ENCODE measurements at regions not wholly inside any gene's neighbourhood (a gene's known extent, or its start where the extent isn't known, plus 50 kb on each side); places are given as distances from the start of the nearest gene placed in this dataset.

DNA sequence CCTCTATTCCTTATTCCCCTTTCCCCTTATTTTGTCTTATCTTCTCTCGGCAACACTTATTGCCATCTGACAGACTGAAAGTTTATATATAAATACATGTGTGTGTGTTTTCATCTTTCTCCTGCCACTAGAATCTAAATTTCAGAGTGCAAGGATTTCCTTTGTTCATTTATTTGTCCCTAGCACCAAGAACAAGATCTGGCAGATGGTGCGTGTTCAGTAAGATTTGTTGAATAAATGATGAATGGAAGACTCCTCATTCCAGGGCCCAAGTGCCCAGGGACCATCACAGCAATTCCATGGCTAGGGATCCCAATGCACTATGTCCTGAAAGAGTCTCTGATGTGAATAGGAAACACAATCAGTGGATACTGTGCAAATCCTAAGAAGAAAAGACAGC lies 97.9 kb upstream of the EEA1 start:
- CTCF ChIA-PET = interaction anchor here (0.8 to 1.2 kb wide), 2 partner anchors 292 to 370 kb away, joined by 3 to 5 read pairs; no protein-coding TSS in a partner anchor
- H3K27ac ChIP-seq (ENCODE audit: low read depth in 2 of 2, low read length in 1 of 2) = no peak overlapping the region
- H3F3A ChIP-seq (replicated peaks; ENCODE audit: insufficient read depth) = no peaks in the 10 kb centered on the region
- no peak overlapping the region for H2AFZ ChIP-seq (ENCODE audit: low read depth)
- DNase-seq = no peak
- TF ChIP-seq POLR2AphosphoS5 (IDR thresholded peaks at IDR 0.05; ENCODE audit: low read depth, low read length) = no peak
- TF ChIP-seq, protein P1, sequence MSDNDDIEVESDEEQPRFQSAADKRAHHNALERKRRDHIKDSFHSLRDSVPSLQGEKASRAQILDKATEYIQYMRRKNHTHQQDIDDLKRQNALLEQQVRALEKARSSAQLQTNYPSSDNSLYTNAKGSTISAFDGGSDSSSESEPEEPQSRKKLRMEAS (IDR thresholded peaks at IDR 0.05; ENCODE audit: low read depth) = no peak
- no peak for TF ChIP-seq RXRA (IDR thresholded peaks at IDR 0.05; ENCODE audit: borderline replicate concordance, low read depth)
- no peak for TF ChIP-seq MXI1 (IDR thresholded peaks at IDR 0.05; ENCODE audit: low read depth, low read length)
- TF ChIP-seq MEF2A (IDR thresholded peaks at IDR 0.05; ENCODE audit: borderline replicate concordance, low read depth) = no peak
- TF ChIP-seq FOSL2 (IDR thresholded peaks at IDR 0.05; ENCODE audit: borderline replicate concordance, low read depth) = no peak
- TF ChIP-seq TCF12 (IDR thresholded peaks at IDR 0.05) = no peak
- no peak for TF ChIP-seq GATA2 (CRISPR knock-in tag; IDR thresholded peaks at IDR 0.05)
- TF ChIP-seq, protein P2, sequence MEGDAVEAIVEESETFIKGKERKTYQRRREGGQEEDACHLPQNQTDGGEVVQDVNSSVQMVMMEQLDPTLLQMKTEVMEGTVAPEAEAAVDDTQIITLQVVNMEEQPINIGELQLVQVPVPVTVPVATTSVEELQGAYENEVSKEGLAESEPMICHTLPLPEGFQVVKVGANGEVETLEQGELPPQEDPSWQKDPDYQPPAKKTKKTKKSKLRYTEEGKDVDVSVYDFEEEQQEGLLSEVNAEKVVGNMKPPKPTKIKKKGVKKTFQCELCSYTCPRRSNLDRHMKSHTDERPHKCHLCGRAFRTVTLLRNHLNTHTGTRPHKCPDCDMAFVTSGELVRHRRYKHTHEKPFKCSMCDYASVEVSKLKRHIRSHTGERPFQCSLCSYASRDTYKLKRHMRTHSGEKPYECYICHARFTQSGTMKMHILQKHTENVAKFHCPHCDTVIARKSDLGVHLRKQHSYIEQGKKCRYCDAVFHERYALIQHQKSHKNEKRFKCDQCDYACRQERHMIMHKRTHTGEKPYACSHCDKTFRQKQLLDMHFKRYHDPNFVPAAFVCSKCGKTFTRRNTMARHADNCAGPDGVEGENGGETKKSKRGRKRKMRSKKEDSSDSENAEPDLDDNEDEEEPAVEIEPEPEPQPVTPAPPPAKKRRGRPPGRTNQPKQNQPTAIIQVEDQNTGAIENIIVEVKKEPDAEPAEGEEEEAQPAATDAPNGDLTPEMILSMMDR (IDR thresholded peaks at IDR 0.05) = no peak
- TF ChIP-seq FOXM1 (IDR thresholded peaks at IDR 0.05; ENCODE audit: low read depth) = no peak
- no peak for TF ChIP-seq SMC3 (IDR thresholded peaks at IDR 0.05; ENCODE audit: low read depth, low read length)
- TF ChIP-seq ELF1 (IDR thresholded peaks at IDR 0.05) = no peak
- TF ChIP-seq, protein P3, sequence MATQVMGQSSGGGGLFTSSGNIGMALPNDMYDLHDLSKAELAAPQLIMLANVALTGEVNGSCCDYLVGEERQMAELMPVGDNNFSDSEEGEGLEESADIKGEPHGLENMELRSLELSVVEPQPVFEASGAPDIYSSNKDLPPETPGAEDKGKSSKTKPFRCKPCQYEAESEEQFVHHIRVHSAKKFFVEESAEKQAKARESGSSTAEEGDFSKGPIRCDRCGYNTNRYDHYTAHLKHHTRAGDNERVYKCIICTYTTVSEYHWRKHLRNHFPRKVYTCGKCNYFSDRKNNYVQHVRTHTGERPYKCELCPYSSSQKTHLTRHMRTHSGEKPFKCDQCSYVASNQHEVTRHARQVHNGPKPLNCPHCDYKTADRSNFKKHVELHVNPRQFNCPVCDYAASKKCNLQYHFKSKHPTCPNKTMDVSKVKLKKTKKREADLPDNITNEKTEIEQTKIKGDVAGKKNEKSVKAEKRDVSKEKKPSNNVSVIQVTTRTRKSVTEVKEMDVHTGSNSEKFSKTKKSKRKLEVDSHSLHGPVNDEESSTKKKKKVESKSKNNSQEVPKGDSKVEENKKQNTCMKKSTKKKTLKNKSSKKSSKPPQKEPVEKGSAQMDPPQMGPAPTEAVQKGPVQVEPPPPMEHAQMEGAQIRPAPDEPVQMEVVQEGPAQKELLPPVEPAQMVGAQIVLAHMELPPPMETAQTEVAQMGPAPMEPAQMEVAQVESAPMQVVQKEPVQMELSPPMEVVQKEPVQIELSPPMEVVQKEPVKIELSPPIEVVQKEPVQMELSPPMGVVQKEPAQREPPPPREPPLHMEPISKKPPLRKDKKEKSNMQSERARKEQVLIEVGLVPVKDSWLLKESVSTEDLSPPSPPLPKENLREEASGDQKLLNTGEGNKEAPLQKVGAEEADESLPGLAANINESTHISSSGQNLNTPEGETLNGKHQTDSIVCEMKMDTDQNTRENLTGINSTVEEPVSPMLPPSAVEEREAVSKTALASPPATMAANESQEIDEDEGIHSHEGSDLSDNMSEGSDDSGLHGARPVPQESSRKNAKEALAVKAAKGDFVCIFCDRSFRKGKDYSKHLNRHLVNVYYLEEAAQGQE (IDR thresholded peaks at IDR 0.05; ENCODE audit: low read depth, low read length) = no peak
- no peaks in the 10 kb centered on the region for H3K9me3 ChIP-seq
- no peak overlapping the region for H3K4me2 ChIP-seq
- H3K4me1 ChIP-seq (ENCODE audit: control insufficient read depth in 1 of 2, insufficient read depth in 2 of 2, low read depth in 1 of 2, low read length in 1 of 2) = no peaks in the 10 kb centered on the region; a peak in 1 of 4 replicates
- no peaks in the 10 kb centered on the region for H3K27me3 ChIP-seq (ENCODE audit: insufficient read depth)
- no peak overlapping the region for H3K9ac ChIP-seq
- POLR2A ChIA-PET = no interaction called here
- no peaks in the 10 kb centered on the region for H3K36me3 ChIP-seq (replicated peaks in 1 of 2; ENCODE audit: control insufficient read depth in 1 of 2, insufficient read depth in 2 of 2, low read length in 1 of 2)
- WGBS (ENCODE audit: low lambda C conversion rate) = 92% methylated on average over 2 of the region's 2 CpGs
- no peaks in the 10 kb centered on the region for H3K79me2 ChIP-seq (ENCODE audit: insufficient read depth)
- no peak overlapping the region for H3K4me3 ChIP-seq (ENCODE audit: low read depth in 2 of 2, low read length in 1 of 2)
- H3K9me2 ChIP-seq = no peaks in the 10 kb centered on the region
- no peaks in the 10 kb centered on the region for H4K20me1 ChIP-seq (ENCODE audit: insufficient read depth)

DNA sequence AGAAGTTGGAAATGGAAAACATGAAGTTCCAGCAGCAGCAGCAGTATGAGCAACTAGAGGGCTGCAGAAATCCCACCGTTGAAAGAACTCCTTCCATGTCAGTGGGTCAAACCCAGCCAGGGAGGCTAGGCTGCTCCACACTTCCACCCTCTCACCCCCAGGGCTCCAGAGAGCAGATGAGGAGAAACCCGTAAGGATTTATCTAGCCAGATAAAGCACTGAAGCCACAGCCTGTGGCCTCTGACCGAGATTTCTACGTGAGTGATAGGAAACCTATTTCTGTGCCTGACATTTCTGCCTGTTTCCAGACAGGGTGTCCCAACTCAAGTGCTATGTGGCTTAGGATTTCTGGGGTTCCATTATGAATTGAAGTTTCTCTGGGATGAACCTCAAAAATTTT lies 100.0 kb upstream of the EEA1 start:
- Histone ChIP-seq H3K9me2 (no peaks in the 10 kb centered on the region), H3K9ac (no peak overlapping the region), H3K27ac (ENCODE audit: low read depth in 2 of 2, low read length in 1 of 2) (no peak overlapping the region), H3F3A (replicated peaks; ENCODE audit: insufficient read depth) (no peaks in the 10 kb centered on the region), H2AFZ (ENCODE audit: low read depth) (no peak overlapping the region), H3K9me3 (no peaks in the 10 kb centered on the region), H4K20me1 (ENCODE audit: insufficient read depth) (no peaks in the 10 kb centered on the region), H3K4me2 (no peak overlapping the region), H3K27me3 (ENCODE audit: insufficient read depth) (no peaks in the 10 kb centered on the region), H3K79me2 (ENCODE audit: insufficient read depth) (no peaks in the 10 kb centered on the region), H3K4me3 (ENCODE audit: low read depth in 2 of 2, low read length in 1 of 2) (no peak overlapping the region), H3K4me1 (ENCODE audit: control insufficient read depth in 1 of 2, insufficient read depth in 2 of 2, low read depth in 1 of 2, low read length in 1 of 2) (peaks cover 0 to 7% of the 10 kb centered on the region in 2 experiments; a peak in 2 of 4 replicates), H3K36me3 (replicated peaks in 1 of 2; ENCODE audit: control insufficient read depth in 1 of 2, insufficient read depth in 2 of 2, low read length in 1 of 2) (no peaks in the 10 kb centered on the region)
- no peak for DNase-seq
- ChIA-PET CTCF (interaction anchor here (0.7 to 1.0 kb wide), 2 partner anchors 69 to 267 kb away, joined by 3 read pairs; no protein-coding TSS in a partner anchor), POLR2A (no interaction called here)
- 92% methylated on average over 4 of the region's 4 CpGs for WGBS (ENCODE audit: low lambda C conversion rate)
- no peak for TF ChIP-seq RXRA (IDR thresholded peaks at IDR 0.05; ENCODE audit: borderline replicate concordance, low read depth)
- TF ChIP-seq, protein P4, sequence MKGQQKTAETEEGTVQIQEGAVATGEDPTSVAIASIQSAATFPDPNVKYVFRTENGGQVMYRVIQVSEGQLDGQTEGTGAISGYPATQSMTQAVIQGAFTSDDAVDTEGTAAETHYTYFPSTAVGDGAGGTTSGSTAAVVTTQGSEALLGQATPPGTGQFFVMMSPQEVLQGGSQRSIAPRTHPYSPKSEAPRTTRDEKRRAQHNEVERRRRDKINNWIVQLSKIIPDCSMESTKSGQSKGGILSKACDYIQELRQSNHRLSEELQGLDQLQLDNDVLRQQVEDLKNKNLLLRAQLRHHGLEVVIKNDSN (IDR thresholded peaks at IDR 0.05; ENCODE audit: borderline replicate concordance, low read depth) = no peak

Data from SK-N-SH (cell line).